CD4-positive, alpha-beta T cell treated with Interleukin-4 for 1 hour (primary cell): ENCODE measurements at regions not wholly inside any gene's neighbourhood (a gene's known extent, or its start where the extent isn't known, plus 50 kb on each side); places are given as distances from the start of the nearest gene placed in this dataset.

ENCODE experiments used
- DNase-seq, 2 donors: peaks; one replicate each; pipeline ENCODE4 v3.0.0-alpha.2; 2020 to 2022

DNA sequence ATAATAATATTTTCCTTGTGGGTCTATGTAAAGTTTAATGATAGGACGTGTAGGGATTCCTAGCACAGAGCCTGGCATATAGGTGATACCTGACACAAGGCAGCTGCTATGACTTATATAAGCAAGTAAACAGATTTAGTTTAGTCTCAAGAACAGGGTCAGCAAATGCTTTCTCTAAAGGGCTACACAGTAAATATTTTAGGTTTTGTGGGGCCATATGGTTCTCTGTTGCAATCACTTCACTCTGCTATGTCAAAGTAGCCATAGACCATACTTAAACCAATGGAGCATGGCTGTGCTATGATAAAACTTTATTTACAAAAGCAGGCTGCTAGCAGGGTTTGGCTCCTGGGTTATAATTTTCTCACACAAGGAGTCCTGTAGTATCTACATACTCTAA is 204.8 kb upstream of the KLF4 start:
- DNase-seq, result no peak

DNA sequence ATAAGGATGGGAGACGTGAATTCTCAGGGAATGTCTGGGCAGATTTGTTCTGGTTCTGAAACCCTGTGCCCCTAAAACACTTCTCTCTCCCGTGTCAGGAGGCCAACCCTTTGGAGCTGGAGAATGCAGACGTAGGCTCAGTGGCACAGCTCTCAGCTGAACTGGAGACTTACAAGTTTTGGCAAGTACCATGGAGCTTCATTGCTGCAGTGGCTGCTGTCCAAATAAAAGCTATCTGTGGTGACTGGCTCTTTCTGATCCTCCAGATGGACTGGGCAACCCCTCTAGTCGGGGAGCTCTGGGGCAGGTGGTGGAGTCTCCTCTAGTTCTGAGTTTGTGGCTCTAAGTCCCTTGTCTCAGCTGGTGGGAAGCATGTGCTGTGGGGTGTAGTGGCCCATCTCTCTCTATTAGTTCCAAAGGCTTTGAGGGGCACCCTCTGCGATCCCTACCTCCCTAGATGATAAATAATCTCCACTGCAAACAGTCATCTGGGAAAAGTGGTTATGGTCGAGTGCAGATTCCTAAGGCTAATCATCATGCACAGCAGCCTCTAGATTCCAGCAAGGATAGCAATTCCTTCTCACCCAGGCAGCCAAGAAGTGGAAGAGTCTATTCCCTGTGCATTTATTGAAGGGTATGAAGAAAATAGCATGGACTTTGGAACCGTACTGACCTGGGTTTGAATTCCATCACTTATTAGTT is 204.2 kb upstream of the KLF4 start:
- DNase-seq, result no peak

DNA sequence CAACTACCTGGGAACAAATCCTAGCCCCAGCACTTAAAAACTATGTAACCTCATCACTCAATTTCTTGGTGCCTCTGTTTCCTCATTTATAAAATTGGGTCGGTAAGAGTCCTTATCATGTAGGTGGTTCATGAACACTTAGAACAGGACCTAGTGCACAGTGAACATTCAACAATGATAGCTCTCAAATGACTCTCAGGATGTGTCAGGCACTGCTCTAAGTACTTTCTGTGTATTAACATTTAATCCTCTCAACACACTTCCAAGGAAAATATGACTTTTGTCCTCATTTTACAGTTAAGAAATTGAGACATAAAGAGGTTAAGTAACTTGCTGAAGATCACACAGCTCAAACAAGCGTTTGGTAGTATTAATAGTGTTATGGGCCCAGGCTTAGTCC is 202.1 kb upstream of the KLF4 start:
- no peak for DNase-seq

DNA sequence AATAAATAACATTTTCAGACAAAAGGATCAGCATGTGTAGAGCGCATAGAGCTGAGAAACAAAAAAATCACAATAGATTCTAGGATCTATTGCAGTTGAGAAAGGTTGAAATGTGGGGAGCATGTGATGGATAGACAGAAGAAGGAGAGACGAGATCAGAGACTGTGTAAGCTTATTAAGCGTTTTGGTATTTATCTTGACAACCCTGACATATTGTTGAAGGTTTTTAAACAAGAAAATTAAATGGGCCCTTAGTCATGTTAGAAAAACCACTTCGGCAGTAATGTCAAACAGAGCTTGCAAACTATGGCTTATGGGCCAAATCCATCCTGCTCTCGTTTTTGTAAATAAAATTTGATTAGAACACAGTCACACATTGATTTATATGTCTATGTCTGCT is 200.5 kb upstream of the KLF4 start:
- no peak for DNase-seq

DNA sequence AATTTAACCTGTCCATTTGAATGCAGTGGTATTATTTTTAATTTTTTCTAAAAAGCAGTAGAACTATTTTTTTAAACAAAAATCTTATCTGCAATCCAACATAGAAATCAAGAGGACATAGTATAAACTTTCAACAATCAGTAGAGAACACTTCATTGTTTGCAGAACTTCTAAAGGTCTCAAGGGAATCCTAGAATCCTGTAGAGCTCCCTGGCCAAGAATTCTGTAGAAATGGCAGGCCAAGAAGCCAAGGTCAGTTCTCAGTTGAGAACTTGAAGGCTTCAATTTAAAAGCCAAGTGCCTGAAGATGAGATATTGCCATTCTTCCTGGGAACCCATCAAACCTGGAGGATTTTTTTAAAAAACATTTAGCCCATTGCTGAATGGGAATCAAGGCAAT is 199.2 kb upstream of the KLF4 start:
- no peak for DNase-seq

DNA sequence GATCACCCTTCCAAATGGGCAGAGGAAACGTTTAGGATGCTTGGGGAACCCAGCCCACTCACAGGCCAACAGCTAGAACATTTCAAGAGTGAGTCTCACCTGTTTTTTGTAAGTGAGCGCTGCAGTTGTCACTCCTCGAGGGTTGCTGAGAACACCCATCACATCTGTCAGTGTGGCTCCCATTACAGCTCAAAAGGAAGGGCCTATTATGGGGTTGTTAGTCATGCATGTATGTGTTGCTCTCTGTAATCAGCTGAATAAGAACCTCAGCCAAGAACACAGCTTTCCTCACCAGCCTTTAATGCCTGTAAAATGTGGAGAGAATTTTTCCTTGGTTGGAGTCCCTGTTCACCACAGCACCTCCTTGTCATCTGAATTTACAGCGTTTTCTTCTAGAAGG is 196.3 kb upstream of the KLF4 start:
- DNase-seq, result no peak

DNA sequence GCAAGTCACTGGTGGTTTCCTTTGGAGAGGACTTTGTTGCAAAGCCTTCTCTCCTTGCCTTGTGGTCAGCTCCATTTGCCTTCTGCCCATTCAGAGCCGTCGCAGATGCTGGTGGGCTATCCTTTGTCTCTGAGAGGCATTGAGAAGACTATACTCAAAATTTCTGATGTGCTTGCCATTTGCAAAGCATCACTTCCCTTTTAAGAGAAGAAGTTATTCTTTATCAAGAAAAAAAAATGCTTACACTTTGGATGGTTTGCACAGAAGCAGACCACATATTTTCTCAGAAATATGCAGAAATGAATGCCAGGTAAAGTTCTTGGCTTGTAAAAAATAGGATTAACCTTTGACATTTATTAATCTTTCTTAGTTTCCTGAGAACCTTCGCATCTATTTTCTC is 195.8 kb upstream of the KLF4 start:
- no peak for DNase-seq

DNA sequence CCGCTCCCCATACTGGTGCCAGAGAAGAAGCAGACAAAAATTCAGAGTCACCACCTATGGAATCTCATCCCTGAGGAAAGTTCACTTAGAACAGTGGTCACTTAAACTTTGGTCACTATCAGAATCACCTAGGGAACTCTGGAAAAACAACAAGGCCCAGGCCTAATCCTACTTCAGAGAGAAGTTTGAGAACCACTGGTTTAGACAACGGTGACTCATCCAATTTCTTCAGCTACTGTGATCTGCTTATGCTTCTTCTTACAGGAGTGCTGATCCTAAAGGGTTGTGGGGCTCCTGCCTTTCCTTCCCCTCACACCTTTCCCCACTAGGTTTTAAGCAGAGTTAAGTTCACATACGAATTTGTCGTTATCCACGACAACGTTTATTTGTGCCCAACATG is 194.7 kb upstream of the KLF4 start:
- DNase-seq, result no peak

DNA sequence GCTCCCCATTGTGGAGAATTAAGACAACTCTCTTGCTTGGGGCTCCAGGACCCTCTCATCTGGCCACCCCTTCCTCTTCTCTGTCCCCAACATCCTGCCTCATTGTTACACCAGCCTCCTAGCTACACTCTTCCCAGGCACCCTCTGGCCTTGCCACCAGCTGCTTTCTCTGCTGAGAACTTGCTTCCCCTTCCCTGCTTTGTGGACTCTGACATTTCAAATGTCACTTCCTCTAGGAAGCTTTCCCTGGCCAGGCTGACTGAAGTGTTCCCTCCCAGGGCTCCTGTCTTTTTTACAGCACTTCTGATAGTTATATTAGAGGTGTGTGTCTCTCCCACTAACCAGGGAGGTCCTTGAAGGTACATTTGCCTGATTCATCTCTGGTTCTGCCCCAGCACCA is 194.0 kb upstream of the KLF4 start:
- no peak for DNase-seq

DNA sequence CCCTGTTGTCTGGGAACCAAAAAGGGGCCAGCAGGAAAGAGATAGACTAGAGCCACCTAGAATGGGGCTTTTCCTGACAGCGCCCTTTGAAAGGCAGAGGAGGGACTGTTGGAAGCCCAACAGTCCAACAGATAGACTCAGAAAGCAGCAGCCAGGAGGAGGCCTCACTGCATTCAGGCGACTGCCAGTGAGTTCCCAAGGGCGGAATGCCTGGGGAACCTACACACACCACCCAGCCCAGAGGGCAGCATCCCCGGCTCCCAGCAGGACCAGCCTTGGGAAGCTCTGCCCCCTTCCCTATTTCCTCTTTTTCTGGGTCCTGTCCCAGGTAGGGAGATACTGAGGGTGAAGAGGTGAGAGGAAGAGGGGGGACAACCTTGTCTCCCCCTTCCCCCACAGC is 192.4 kb upstream of the KLF4 start:
- DNase-seq, result no peak

DNA sequence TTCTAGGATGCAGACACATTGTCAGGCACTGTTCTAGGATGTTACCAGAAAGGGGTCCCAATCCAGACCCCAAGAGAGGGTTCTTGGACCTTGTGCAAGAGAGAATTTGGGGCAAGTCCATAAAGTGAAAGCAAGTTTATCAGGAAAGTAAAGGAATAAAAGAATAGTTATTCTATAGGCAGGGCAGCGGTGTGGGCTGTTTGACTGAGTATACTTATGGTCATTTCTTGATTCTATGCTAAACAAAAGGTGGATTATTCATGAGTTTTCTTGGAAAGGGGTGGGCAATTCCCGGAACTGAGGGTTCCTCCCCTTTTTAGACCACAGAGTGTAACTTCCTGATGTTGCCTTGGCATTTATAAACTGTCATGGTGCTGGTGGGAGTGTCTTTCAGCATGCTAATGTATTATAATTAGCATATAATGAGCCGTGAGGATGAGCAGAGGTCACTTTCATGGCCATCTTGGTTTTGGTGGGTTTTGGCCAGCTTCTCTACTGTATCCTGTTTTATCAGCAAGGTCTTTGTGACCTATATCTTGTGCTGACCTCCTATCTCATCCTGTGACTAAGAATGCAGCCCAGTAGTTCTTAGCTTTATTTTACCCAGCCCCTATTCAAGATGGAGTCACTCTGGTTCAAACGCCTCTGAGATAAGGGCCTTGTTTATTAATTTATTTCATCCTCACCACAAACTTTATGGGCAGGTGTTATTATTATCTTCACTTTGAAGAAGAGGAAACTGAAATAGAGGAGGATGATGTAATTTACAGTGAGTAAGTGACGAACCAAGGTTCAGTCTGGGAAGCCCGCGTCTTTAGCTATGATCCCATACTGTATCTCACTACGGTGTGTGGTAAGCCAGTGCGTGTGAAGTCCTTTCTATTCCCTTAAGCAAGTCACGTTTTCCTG is 186.0 kb upstream of the KLF4 start:
- DNase-seq, result peak; percentile 27 to 68

DNA sequence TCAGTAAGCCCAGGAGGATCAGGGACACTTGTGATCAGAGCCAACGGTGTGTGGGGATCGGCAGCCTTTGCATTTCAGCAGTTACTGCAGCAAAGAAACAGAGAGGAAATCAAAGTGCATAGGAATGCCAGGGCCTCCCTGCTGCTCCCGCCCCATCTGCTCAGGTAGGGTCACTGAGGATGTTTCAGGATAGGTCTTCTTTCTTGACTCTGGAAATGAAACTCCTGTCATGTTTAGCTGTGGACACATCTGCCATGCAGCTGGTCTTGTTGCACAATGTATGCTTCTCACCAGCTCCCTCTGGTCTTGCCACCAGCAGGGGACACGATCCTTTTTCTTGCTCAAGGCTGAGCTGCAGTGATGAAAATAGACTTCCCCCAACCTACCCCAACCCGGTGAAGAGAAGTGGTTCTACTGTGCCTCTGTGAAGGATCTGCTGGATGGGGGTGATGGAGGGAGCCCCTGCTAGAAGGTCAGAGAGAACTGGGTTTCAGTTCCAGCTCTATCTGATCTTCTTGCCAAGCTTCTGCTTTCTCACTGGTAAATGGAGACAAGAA is 185.2 kb upstream of the KLF4 start:
- DNase-seq, result peak; percentile 17 to 63

DNA sequence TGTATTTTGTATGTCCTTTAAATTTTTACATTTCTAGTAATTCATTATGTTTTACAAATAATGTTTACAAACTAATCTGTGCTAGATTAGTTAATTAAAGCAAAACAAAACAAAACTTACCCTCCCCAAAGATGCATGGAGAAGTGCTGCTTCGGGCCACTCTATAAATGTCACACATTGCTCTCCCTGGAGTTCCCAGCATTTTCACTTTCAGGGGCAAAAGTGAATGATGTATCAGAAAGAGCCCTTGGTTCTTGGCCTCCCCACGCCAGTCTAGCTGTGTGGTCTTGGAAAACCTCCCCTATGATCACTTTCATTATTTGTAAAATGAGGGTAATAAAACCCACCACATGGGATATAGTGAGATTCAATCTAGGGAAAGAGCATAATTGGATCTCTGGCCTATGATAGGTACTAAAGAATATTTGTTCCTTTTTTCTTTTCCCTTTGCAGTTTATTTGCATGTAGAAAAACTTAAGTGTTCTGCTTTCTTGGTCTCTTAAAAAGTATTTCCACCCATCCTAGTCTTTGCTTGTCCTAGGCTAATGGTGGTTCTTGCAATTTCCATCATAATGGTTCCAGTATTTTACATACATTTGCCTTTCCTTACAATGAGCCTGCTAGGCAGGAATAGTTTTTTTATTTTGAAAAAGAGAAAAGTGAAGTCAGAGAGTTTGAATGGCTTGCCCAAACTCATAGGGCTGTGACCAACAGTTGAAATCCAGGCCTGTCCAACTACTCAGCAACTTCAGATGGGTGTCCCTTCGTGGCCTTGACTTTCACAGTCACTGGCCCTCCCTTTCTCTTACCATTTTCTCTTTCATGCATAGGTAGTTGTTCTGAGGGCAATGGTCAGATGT is 184.5 kb upstream of the KLF4 start:
- no peak for DNase-seq

DNA sequence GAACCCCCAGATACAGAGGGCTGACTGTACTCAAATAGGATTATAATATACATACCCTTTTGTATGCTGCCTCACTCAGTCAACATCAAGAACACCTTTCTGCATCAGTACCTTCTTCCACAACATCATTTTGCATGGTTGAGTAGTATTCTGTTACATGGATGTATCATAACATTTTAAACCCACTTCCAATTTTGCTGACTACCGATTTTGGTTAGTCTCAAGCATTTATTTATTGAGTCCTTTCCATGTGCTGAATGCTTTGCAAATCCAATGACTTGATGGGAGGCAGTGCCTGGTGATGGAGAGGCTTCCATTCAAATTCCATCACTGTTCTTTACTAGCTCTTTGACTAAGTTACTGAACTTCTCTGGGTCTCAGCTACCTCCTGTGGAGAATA is 182.0 kb upstream of the KLF4 start:
- no peak for DNase-seq

DNA sequence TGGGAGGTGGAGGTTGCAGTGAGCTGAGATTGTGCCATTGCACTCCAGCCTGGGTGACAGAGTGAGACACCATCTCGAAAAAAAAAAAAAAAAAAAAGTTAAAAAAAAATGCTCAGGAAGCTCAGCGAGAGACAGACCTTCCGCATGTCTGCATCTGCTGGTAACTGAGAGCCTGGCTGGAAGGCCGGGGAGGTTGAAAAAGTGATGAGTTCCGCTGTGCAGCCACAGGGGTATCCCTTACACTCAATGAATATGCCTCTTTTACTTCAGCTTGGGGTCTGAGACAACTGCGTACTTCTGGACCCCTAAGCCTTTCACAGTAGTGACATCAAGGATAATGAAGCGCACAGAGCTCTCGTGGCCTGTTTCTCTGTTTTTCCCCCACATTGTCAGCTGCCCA is 179.9 kb upstream of the KLF4 start:
- DNase-seq, result no peak

DNA sequence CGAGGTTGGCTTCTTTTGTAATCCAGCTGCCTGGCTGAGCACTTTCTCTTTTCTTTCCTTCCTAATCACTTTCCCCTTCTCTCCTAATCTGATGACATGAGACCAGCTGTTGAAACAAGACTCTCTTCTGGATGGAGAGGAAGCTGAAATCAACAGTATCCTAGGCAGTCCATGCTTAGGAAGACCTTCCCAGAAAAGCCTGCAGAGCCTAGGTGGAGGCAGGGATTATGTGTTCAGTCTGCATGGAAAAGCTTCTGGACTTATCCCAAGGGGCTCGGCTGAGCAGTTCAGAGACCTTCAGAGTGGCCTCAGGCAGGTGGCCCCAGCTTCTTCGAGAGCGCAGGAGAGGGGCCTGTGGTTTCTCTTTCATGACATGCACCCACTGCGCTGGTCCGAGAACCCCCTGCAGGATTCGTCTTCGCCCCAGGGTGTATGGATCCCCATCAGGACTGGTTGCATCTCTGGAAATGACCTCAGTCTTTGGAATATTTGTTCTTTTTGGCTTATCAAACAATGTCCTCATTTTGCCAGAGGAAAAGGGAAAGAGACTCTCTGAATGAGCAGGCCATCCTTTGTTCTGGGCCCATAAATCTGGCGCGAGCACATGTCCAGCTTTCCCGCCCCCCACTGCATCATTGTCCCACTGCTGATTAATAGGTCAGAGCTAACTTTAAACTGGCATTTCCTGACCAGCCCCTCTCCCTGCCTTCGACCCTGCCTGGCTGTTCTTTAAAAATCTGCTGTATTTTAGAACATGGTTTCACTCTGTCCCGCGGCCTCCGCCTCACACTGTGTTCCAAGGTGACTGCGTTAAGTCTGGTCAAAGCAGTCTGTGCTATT is 177.9 kb upstream of the KLF4 start:
- DNase-seq, result no peak

DNA sequence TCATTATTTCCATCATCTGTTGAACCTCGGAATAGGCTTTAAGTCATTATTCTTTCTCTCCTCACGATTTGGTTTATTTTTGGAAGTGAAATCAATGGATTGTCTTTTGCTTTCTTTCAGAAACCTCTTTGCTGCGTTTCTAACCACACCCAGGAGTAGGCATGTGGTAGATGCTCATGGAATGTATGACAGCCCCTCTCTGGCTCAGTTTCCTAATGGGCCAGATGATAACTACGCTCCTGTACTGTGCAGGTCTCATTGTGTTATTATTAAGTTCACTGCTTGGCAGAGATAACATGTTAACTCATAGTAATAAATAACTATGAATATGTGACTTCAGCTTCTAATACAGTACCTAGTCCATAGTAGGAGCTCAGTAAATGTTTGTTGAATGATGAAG is 175.5 kb upstream of the KLF4 start:
- DNase-seq, result no peak

DNA sequence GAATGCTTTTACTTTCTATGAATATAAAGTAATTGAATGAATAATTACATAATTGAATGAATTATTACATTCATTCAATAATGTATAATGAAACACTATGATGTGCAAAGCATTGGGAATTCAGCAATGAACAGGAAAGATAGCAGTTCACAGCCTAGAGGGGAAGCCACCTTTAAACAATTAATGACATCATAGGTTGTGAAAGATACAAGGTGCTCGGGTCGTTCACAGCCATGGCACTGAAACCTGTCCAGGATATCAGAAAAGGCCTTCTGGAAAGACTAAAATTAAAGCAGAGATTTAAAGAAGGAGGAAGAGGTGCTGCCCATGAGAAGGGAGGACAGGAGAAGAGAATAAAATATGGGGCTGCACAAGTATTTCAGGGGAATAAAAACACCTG is 171.4 kb upstream of the KLF4 start:
- DNase-seq, result no peak

DNA sequence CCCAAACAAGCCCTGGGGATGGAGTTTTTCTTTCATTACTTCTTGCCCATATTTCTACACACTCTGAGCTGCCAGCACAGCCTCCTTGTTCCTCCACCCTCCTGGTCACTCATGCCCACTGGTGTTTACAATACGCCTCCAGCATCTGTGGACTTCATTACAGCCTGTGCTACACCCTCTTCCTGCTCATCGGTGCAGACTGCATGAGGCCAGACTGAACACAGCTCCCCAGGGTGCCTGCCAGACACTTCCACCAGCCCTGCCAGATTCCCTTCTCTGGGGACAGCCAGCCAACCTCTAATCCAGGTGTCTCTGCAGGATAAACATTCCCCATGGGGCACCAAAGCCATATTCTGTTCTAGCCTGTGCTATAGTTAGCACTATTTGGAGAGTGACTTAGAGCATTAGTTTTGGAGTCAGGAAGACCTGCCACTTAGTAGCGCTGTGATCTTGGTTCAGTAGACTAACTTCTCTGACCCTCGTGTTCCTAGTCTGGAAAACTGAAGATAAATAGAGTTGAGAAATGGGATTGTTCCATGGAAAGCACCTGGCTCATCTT is 163.8 kb upstream of the KLF4 start:
- DNase-seq, result no peak

DNA sequence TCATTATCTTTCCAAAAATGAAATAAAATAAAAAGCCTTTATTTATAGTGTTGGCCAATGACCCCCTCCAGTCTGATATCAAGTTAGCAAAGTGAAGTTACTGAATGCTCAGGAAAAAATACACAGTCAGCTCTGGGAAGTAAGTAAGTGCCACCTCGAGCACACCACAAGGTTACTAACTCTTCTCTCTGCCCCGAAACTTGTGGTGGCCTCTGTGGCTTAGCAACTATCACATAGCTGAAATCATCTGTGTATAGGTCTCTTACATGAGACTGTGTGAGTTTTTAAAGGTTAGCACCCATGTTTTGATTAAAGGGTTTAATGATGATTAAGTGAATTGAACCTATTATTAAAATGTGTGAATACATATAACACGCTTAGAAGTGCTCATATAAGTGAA is 161.4 kb upstream of the KLF4 start:
- DNase-seq, result no peak

DNA sequence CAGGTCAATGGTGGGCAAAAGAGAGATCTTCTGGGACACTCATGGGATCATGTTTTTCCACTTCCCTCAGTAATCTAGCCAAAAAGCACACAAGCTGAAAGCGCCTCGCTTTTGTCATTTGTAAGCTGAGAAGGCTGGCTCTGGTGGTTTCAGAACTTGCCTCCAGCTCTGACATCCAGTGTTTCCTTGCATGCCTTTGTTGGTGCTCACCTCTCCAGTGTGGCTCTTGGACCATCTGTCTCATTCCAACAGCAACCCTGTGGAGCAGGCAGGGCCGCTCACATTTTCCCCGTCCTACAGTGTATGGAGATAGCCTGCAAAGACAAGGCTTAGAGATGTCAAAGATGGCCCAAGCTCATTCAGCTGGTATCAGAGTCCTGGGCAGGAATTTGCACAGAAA is 160.8 kb upstream of the KLF4 start:
- DNase-seq, result no peak

DNA sequence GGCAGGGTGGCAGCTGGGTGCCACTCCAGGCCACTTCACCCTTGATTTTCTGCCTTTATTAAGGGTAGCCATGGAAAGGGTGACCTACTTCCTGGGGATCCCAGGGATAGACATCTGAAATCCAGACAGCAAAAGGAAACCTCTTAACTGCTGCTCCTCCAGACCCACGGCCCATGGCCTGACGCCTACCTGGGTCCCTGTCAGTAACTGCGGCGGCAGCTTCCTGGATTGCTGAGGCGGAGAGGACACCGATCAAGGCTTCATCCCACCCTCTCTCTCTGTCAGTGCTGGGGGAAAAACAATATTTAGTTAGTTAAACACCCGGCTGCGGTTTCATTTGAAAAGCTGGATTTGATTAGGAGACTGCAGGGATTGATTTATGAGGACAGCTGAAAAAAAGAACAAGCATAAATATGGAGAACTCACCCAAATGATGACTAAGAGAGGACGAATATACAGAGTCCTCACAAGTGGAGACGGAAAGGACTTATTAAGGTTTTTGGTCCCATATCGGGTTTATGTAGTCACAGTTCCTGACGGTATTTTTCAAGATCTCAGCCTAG is 158.7 kb upstream of the KLF4 start:
- no peak for DNase-seq
